Body of pancreas (tissue), 4 donors: ENCODE measurements at regions not wholly inside any gene's neighbourhood (a gene's known extent, or its start where the extent isn't known, plus 50 kb on each side); places are given as distances from the start of the nearest gene placed in this dataset.

Source experiments
- ATAC-seq: fragments of 150-250 bp; one replicate; pipeline ENCODE4 v1.9.1; 2016
- DNase-seq, 4 donors: peaks; one replicate each; pipeline ENCODE4 v3.0.0-alpha.2; 2019
- H3K27ac ChIP-seq, 4 donors: fragments of 200-600 bp; sonication (generic); 1 replicate in 3 of 4; 2 replicates in 1 of 4; pipeline versions ENCODE4 v1.5.1 to v1.6.1; 2016 to 2019; ENCODE audit warnings: mild to moderate bottlenecking in 1 of 4, mixed read lengths in 1 of 4, moderate library complexity in 1 of 4
- H3K27me3 ChIP-seq, 2 donors: fragments of 200-600 bp; sonication (generic); one replicate each; pipeline ENCODE4 v1.6.0; 2016; ENCODE audit warnings: mild to moderate bottlenecking in 1 of 2
- H3K36me3 ChIP-seq, 2 donors: fragments of 200-600 bp; sonication (generic); replicated peaks in 1 of 2; 2 replicates each; pipeline ENCODE4 v1.5.1; 2016; ENCODE audit warnings: low read depth in 2 of 2; ENCODE audit not compliant: insufficient read depth in 1 of 2
- H3K4me1 ChIP-seq: fragments of 200-600 bp; sonication (generic); one replicate; pipeline ENCODE4 v1.6.0; 2016
- H3K4me3 ChIP-seq, 2 donors: fragments of 200-600 bp; sonication (generic); 1 replicate in 1 of 2; 2 replicates in 1 of 2; pipeline ENCODE4 v1.5.1; 2016 to 2019
- H3K9me3 ChIP-seq, 3 donors: fragments of 200-600 bp; sonication (generic); 1 replicate in 2 of 3; 2 replicates in 1 of 3; pipeline ENCODE4 v1.5.1; 2016
- POLR2A ChIP-seq, 3 donors: fragments of 450-650 bp; IDR thresholded peaks; one replicate each; pipeline ENCODE4 v1.6.1; 2016; ENCODE audit warnings: antibody characterized with exemption in 3 of 3, mild to moderate bottlenecking in 2 of 3
- WGBS, 2 donors: methylation state at CpG; one replicate each; pipeline ENCODE4 v1.1.5; 2017; 5-methylcytosine and 5-hydroxymethylcytosine counted together
- intact Hi-C: fragments of 100-400 bp; cut with DNase I; formaldehyde crosslinking; loops from one replicate; pipeline ENCODE4 v1.15.1; 2023
- TF ChIP-seq, protein P1 (sequence below), 7 experiments: fragments of 450-650 bp in 4 of 7; fragments of 200-600 bp in 3 of 7; sonication (generic) in 3 of 7; IDR thresholded peaks; one replicate each; pipeline ENCODE4 v1.5.1; 2016 to 2019; ENCODE audit warnings: antibody characterized with exemption in 7 of 7

- ATAC-seq: no peak
- H3K9me3 ChIP-seq: no peaks in the 10 kb centered on the region
- 59 to 60% methylated on average over 24 to 25 of the region's 25 CpGs for WGBS, 2 donors
- no peak for TF ChIP-seq POLR2A (IDR thresholded peaks at IDR 0.05)
- TF ChIP-seq, protein P1, sequence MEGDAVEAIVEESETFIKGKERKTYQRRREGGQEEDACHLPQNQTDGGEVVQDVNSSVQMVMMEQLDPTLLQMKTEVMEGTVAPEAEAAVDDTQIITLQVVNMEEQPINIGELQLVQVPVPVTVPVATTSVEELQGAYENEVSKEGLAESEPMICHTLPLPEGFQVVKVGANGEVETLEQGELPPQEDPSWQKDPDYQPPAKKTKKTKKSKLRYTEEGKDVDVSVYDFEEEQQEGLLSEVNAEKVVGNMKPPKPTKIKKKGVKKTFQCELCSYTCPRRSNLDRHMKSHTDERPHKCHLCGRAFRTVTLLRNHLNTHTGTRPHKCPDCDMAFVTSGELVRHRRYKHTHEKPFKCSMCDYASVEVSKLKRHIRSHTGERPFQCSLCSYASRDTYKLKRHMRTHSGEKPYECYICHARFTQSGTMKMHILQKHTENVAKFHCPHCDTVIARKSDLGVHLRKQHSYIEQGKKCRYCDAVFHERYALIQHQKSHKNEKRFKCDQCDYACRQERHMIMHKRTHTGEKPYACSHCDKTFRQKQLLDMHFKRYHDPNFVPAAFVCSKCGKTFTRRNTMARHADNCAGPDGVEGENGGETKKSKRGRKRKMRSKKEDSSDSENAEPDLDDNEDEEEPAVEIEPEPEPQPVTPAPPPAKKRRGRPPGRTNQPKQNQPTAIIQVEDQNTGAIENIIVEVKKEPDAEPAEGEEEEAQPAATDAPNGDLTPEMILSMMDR (IDR thresholded peaks at IDR 0.05): no peak
- peaks cover 0 to 7% of the 10 kb centered on the region in 2 donors for H3K27me3 ChIP-seq
- no peak overlapping the region for H3K27ac ChIP-seq
- H3K4me3 ChIP-seq: no peak overlapping the region
- no peaks in the 10 kb centered on the region for H3K4me1 ChIP-seq
- intact Hi-C loops: no loop called here
- DNase-seq: no peak
- no peaks in the 10 kb centered on the region for H3K36me3 ChIP-seq
Measured at GRCh38 chr1:4010814-4011605, 110.9 kb upstream of the C1orf174 start.

GRCh38 chr1:4016351-4017130, 116.5 kb upstream of the C1orf174 start:
- Histone ChIP-seq H3K36me3 (no peaks in the 10 kb centered on the region), H3K9me3 (no peaks in the 10 kb centered on the region), H3K4me1 (no peaks in the 10 kb centered on the region), H3K27me3 (peaks cover 0 to 7% of the 10 kb centered on the region in 2 donors), H3K27ac (no peak overlapping the region), H3K4me3 (no peak overlapping the region)
- TF ChIP-seq, protein P1 (IDR thresholded peaks at IDR 0.05): no peak
- TF ChIP-seq POLR2A (IDR thresholded peaks at IDR 0.05): no peak
- no peak for DNase-seq
- ATAC-seq: no peak
- intact Hi-C loops: no loop called here
- 64 to 72% methylated on average over 15 of the region's 17 CpGs for WGBS, 2 donors

GRCh38 chr1:4017636-4018365, 117.7 kb upstream of the C1orf174 start:
- peaks cover 0 to 7% of the 10 kb centered on the region in 2 donors for H3K27me3 ChIP-seq
- no peaks in the 10 kb centered on the region for H3K9me3 ChIP-seq
- WGBS, 2 donors: 54 to 63% methylated on average over 12 of the region's 12 CpGs
- ATAC-seq: no peak
- intact Hi-C loops: no loop called here
- H3K4me3 ChIP-seq: no peak overlapping the region
- TF ChIP-seq, protein P1 (IDR thresholded peaks at IDR 0.05): no peak
- no peak for TF ChIP-seq POLR2A (IDR thresholded peaks at IDR 0.05)
- no peak overlapping the region for H3K27ac ChIP-seq
- no peaks in the 10 kb centered on the region for H3K36me3 ChIP-seq
- no peaks in the 10 kb centered on the region for H3K4me1 ChIP-seq
- no peak for DNase-seq

- Histone ChIP-seq H3K9me3 (no peaks in the 10 kb centered on the region), H3K4me1 (no peaks in the 10 kb centered on the region), H3K27ac (no peak overlapping the region), H3K36me3 (no peaks in the 10 kb centered on the region), H3K27me3 (peaks cover 0 to 7% of the 10 kb centered on the region in 2 donors), H3K4me3 (no peak overlapping the region)
- TF ChIP-seq, protein P1 (IDR thresholded peaks at IDR 0.05): no peak
- no peak for TF ChIP-seq POLR2A (IDR thresholded peaks at IDR 0.05)
- DNase-seq (no peak), ATAC-seq (no peak)
- intact Hi-C loops: no loop called here
- 64 to 67% methylated on average over 20 to 25 of the region's 25 CpGs for WGBS, 2 donors
Measured at GRCh38 chr1:4018466-4019146, 118.5 kb upstream of the C1orf174 start.
